ENCODE measurements at regions not wholly inside any gene's neighbourhood (a gene's known extent, or its start where the extent isn't known, plus 50 kb on each side); places are given as distances from the start of the nearest gene placed in this dataset.

DNA sequence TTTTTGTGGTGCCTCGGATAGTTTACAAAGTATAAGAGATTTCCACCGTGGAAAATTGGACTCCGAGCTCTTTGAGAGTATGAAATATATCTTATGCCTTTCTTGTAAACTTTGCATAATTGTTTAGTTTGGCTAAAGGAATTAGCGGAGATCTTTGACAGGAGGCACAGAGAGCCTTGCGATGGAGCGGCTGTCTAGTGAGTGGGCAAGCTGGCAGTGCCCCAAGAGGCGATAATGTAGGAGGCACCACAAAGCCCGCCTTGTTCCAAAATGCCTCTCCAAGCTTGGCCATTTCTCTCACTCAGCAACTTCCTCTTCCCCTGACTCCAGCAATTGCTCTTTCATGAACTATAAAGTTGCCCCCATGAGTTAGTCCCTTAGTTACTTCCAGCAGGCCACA, 270.1 kb upstream of the PRICKLE1 start:
- TF ChIP-seq, protein P1, sequence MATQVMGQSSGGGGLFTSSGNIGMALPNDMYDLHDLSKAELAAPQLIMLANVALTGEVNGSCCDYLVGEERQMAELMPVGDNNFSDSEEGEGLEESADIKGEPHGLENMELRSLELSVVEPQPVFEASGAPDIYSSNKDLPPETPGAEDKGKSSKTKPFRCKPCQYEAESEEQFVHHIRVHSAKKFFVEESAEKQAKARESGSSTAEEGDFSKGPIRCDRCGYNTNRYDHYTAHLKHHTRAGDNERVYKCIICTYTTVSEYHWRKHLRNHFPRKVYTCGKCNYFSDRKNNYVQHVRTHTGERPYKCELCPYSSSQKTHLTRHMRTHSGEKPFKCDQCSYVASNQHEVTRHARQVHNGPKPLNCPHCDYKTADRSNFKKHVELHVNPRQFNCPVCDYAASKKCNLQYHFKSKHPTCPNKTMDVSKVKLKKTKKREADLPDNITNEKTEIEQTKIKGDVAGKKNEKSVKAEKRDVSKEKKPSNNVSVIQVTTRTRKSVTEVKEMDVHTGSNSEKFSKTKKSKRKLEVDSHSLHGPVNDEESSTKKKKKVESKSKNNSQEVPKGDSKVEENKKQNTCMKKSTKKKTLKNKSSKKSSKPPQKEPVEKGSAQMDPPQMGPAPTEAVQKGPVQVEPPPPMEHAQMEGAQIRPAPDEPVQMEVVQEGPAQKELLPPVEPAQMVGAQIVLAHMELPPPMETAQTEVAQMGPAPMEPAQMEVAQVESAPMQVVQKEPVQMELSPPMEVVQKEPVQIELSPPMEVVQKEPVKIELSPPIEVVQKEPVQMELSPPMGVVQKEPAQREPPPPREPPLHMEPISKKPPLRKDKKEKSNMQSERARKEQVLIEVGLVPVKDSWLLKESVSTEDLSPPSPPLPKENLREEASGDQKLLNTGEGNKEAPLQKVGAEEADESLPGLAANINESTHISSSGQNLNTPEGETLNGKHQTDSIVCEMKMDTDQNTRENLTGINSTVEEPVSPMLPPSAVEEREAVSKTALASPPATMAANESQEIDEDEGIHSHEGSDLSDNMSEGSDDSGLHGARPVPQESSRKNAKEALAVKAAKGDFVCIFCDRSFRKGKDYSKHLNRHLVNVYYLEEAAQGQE (IDR thresholded peaks at IDR 0.05; ENCODE audit: borderline replicate concordance): no peak
- TF ChIP-seq, protein P2, sequence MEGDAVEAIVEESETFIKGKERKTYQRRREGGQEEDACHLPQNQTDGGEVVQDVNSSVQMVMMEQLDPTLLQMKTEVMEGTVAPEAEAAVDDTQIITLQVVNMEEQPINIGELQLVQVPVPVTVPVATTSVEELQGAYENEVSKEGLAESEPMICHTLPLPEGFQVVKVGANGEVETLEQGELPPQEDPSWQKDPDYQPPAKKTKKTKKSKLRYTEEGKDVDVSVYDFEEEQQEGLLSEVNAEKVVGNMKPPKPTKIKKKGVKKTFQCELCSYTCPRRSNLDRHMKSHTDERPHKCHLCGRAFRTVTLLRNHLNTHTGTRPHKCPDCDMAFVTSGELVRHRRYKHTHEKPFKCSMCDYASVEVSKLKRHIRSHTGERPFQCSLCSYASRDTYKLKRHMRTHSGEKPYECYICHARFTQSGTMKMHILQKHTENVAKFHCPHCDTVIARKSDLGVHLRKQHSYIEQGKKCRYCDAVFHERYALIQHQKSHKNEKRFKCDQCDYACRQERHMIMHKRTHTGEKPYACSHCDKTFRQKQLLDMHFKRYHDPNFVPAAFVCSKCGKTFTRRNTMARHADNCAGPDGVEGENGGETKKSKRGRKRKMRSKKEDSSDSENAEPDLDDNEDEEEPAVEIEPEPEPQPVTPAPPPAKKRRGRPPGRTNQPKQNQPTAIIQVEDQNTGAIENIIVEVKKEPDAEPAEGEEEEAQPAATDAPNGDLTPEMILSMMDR (IDR thresholded peaks at IDR 0.05; ENCODE audit: poor library complexity, severe bottlenecking): no peak
- TF ChIP-seq POLR2AphosphoS5 (IDR thresholded peaks at IDR 0.05) (no peak), EP300 (conservative IDR thresholded peaks at IDR 0.05; ENCODE audit: poor library complexity, severe bottlenecking) (no peak), EZH2 (IDR thresholded peaks at IDR 0.05; ENCODE audit: borderline replicate concordance, insufficient read depth, low read length, poor library complexity, severe bottlenecking) (no peak), MXI1 (conservative IDR thresholded peaks at IDR 0.05; ENCODE audit: poor library complexity, severe bottlenecking) (no peak)
